Activated CD4-positive, alpha-beta T cell treated with anti-CD3 and anti-CD28 coated beads, Interleukin-2, amount 50 U/mL, for 48 hours (primary cell): ENCODE measurements at regions not wholly inside any gene's neighbourhood (a gene's known extent, or its start where the extent isn't known, plus 50 kb on each side); places are given as distances from the start of the nearest gene placed in this dataset.

Experiments
- DNase-seq, 2 experiments: peaks; one replicate each; pipeline ENCODE4 v3.0.0-alpha.2; 2020

DNA sequence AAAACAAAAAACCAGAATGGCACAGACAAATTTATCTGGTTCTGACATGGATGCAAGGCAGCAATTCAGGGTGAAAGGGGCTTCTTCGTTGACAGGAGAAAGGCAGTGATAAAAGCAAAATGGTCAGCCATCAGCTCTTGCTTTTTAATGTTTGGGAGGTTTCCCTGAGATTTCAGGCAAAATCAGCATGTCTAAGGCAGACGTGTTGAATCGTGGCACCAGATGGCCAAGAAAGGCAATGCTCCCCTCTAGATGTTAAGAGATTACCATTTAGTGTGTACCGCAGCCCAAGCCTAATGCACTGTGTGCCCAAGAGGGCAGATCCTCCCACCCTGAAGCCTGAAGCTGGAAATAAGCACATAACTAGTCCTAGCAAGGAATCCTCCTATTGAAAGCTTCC, 88.8 kb upstream of the GALNT18 start:
- DNase-seq: no peak

DNA sequence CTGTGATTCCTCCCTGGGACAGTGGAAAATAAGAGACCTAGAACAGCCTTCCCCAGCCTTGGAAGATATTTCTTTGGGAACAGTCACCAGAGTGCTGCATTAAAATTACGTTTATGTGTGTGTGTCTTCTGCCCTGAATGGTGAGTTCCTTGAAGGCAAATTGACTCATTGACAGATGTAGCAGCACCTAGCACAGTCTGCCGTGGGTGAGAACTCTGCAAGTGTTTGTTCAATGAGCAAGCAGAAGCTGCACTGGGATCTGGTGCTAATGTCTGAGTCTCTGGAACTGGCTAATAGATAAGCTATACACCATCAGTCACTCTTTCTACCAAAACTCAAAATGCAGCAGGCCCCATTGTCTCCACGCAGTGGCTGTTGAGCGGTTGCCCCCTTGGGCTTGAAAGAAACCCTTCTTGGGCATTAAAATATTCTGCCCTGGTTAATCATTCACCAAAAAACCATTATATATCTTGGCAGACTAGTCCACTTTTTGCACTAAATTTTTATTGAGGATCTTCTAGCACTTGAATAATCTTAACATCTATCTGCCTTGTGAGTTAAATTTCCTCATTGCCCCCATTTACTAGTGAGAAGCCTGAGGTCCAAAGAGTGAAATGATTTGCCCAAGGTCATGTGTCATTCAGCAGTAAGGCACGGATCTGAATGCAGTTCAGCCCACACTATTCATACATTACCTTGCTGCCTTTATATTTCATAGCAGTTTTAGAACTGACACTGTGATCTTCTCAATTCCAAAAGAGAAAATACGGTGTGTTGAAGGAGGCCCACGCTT, 87.8 kb upstream of the GALNT18 start:
- DNase-seq: no peak

DNA sequence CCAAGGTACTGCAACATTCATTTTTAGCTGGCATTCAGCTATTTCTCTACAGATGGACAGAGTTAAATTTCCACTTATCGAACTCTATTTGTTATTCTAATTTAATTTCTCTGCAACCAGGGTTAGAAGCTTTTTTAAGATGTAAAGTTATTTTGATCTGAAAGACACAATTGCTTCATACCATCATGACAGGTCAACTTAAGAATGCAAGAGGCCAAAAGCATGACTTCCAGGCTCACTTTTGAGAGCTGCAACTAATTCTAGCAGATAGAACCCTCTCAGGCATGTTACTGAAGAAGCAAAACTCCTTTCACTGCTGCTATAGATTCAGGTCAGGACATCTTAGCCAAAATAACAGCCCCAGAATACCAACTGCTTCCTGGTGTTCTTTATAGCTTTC, 86.5 kb upstream of the GALNT18 start:
- DNase-seq: no peak

DNA sequence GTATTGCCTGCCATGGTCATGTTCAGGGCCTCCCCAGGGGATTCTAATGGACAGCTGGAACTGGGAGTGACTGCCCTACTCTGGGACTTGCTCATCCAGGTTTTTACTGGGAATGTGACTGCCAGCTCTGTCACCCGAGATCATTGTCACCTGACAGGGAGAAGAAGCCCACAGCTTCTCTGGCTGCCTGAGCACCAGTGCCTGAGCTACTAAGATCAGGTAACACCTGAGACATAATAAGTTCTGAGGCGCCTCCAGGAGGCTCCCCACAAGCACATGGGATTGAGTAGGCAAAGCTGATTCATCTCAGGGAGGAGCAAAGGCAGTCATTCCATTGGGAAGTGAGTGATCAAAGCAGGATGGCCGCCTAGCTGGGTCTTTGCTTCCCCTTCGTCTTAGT, 84.2 kb upstream of the GALNT18 start:
- DNase-seq: no peak

DNA sequence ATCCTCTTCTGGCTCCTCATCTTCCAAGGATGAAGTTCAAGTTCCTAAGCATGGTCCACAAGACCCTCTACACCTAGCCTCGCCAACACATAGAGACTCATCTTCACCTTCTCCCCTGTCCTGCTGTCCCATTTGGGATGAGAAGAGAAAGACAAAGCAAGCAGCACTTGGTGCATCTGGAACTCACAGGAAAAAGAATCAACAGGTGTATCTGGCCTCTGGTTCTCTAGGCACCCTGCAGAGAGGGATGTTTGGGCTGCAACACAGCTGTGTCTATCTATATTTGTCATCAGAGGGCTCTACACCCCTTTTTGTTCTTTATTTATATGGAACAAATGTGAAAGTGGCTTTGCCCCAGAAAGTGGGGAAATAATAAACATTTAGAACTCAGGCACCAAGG, 82.1 kb upstream of the GALNT18 start:
- DNase-seq: no peak

DNA sequence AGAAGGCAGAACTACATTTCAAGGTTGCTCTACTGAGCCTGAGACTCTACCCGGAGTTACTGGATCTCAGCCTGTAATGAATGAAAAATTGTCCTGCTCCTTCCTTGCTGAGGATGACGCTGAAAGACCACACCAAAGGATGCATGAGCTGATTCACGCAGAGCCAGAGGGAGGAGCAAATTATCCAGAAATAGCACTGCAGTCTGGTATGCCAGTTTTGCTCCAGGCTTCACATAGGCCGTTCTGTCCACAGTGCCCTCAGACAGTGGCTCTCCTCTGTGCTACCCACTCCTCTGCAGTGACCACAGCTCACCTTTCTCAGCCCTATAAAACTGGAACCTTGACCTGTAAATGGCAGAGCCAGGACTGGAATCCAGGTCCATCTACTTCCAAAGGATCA, 79.3 kb upstream of the GALNT18 start:
- no peak for DNase-seq

DNA sequence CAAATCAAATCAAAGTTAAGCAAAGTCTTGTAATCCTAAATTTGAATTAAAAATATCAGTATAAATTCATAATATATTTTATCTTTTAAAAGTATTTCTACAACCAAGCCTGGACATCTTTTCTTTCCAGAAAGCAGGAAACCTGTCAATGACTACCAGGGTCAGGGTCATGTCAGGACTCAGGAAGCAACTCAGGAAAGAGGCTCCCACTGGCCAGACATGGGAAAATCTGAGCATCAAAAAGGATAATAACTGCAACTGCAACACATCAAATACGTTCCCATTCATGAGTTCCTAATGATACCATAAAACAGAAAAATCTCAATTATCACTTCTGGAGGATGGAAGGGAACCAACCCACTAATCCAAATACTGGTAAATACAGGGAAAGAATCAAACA, 76.0 kb upstream of the GALNT18 start:
- DNase-seq: no peak

DNA sequence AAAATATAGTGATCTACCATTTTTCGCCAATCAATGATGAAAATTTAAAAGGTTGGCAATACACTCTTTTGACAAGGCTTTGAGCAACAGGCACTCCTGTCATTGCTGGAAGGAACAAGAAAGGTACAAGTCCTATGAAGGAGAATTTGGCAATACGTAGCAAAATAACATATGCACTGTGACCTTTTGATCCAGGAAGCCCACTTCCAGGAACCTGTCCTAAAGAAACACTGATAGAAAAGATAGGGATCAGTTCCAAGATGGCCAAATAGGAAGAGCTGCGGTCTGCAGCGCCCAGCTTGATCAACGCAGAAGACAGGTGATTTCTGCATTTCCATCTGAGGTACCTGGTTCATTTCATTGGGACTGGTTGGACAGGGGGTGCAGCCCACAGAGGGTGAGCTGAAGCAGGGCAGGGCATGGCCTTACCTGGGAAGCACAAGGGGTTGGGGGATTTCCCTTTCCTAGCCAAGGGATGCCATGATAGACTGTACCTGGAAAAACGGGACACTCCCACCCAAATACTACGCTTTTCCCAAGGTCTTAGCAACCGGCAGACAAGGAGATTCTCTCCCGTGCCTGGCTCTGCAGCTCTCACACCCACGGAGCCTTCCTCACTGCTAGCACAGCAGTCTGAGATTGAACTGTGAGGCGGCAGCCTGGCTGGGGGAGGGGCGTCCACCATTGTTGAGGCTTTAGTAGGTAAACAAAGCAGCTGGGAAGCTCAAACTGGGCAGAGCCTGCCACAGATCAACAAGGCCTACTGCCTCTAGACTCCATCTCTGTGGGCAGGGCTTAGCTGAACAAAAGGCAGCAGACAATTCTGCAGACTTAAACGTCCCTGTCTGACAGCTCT, 69.7 kb upstream of the GALNT18 start:
- DNase-seq: no peak

DNA sequence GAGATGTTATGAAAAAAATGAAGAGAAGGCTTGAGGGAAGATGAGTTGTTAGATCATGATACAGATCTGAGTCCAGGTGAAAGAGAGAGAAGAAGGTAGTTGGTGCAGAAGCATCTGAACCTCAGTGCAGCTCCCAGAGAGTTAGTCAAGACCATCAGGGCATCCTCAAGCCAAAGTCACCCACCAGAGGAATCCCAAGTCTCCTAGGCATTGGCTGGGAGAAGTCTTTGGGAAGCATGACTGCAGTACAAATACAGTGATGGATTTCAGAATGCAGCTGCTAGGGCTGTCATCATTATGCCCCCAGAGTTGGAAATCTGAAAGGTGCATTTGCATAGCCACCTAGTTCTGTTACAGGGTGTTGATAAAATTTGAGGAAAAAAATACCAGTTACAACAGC, 59.7 kb upstream of the GALNT18 start:
- no peak for DNase-seq

DNA sequence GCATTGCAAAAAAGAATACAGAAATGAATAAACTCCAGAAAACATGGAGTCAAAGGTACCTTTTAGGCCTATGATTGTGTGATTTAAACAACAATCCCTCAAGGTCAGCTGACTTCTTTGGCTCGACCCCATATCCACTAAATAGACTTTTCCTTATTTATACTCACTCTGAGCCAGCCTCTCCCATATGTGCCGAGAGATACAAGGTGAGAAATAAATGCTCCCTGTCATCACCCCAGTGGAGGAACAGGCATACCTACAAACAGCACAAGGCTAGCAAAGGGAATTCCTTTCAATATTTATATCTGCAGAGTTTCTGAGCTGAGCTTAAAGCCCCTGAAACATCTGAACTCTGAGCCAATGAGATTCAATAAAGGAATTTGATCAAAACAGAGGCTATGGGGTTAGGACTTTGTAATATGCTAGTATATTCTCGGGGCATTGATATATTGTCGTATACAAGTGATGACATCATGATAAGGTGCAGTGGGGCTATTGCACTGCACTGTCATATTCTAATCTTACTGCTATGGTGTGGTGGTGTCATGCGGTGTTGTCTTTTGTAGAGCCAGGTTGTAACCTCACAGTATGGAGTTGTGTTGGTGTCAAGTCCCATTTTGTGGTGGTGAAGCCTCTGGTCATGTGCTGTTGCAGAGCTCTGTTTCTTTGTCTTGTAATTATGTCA, 56.0 kb upstream of the GALNT18 start:
- no peak for DNase-seq

DNA sequence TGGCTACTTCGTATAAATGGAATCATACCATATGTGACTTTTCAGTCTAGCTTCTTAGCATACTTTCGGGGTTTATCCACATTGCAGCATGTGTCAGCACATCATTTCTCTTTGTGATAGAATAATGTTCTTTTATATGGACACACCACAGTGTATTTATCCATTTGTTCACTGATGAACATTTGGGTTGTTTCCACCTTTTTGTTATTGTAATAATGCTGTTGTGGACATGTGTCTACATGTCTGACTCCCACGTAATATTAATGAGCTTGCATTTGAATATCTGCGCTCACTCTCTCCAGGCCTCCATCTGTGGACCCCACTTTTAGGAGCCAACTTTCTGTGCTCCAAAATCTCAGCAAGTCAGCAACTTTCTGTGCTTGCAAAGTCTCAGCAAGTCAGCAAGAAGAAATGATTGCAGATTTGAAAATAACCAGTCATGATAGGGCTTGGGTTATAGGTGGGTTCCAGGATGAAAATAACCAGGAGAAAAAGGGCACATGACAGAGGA, 53.9 kb upstream of the GALNT18 start:
- DNase-seq: no peak

DNA sequence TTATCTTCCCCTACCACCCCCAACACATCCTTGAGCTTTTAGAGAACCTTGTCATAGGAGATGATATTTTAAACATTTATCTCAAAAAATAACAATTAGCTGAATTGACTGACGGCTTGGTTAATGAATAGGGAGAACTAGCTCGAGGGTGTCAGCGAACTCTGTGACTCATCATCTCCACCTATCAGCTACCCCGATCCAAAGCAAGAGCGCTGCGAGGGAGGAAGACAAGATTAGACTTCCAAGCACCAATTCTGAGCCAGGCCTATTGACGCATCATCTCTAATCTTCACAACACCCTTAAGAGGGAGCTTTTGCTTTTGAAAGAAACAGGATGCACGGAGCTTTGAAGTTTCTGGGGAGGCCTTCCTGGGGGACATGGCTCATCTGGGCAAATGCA, 51.0 kb upstream of the GALNT18 start:
- no peak for DNase-seq

DNA sequence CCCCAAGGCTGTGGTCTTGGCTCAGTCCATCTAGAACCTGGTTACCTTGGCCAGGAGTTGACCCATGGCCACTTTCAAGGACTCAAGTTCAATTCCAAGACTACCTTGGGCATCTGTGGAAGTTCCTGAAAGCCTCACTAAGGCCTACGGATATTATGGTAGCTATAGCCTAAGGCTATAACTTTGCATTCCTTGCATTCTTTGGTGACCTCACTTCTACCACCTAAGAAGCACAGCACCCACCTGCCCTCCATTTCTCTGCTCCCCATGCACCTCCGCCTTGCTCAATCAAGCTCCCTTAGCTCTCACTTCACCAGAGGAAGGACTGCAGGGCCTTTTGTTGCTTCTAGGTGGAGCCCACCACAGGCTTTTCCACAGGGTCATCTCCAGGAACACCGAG, 50.3 kb upstream of the GALNT18 start:
- DNase-seq: no peak
